WTC11 (cell line): ENCODE measurements at regions not wholly inside any gene's neighbourhood (a gene's known extent, or its start where the extent isn't known, plus 50 kb on each side); places are given as distances from the start of the nearest gene placed in this dataset.

ENCODE experiments used
- FOXK1 ChIP-seq: sonication (generic); formaldehyde crosslinking; IDR thresholded peaks from 2 replicates; pipeline ENCODE4 v1.8.0; 2022; ENCODE audit warnings: mild to moderate bottlenecking, moderate library complexity, missing genetic modification reagents
- MXD4 ChIP-seq: fragments of 250-450 bp; sonication (Bioruptor Pico); IDR thresholded peaks from 2 replicates; pipeline ENCODE4 v1.8.0; 2021; ENCODE audit warnings: mild to moderate bottlenecking, moderate library complexity, borderline replicate concordance
- NFYB ChIP-seq: sonication (generic); formaldehyde crosslinking; conservative IDR thresholded peaks from 2 replicates; pipeline ENCODE4 v1.8.0; 2022; ENCODE audit warnings: low read depth, missing genetic modification reagents
- TCF7 ChIP-seq: sonication (generic); formaldehyde crosslinking; IDR thresholded peaks from 2 replicates; pipeline ENCODE4 v1.8.0; 2022; ENCODE audit warnings: mild to moderate bottlenecking, low read depth, missing genetic modification reagents, moderate library complexity
- ZNF416 ChIP-seq: fragments of 250-450 bp; sonication (Bioruptor Pico); IDR thresholded peaks from 2 replicates; pipeline ENCODE4 v1.9.0; 2021; ENCODE audit warnings: mild to moderate bottlenecking, inconsistent platforms
- ZNF671 ChIP-seq: fragments of 250-450 bp; sonication (Bioruptor Pico); IDR thresholded peaks from 2 replicates; pipeline ENCODE4 v1.8.0; 2021; ENCODE audit warnings: mild to moderate bottlenecking
- TF ChIP-seq, protein P1 (sequence below): sonication (generic); formaldehyde crosslinking; IDR thresholded peaks from 2 replicates; pipeline ENCODE4 v1.8.0; 2023; ENCODE audit warnings: mild to moderate bottlenecking, missing genetic modification reagents
- TF ChIP-seq, protein P2 (sequence below): sonication (generic); formaldehyde crosslinking; IDR thresholded peaks from 2 replicates; pipeline ENCODE4 v1.8.1; 2023; ENCODE audit warnings: mild to moderate bottlenecking, moderate library complexity, missing genetic modification reagents
- TF ChIP-seq, protein P3 (sequence below): fragments of 200-600 bp; IDR thresholded peaks from 2 replicates; pipeline ENCODE4 v1.8.0; 2022; ENCODE audit warnings: antibody characterized with exemption
- TF ChIP-seq, protein P4 (sequence below): sonication (generic); formaldehyde crosslinking; IDR thresholded peaks from 2 replicates; pipeline ENCODE4 v1.8.0; 2022; ENCODE audit warnings: mild to moderate bottlenecking, missing genetic modification reagents
- TF ChIP-seq, protein P5 (sequence below): sonication (generic); formaldehyde crosslinking; conservative IDR thresholded peaks from 2 replicates; pipeline ENCODE4 v1.8.1; 2022; ENCODE audit warnings: mild to moderate bottlenecking, missing genetic modification reagents

DNA sequence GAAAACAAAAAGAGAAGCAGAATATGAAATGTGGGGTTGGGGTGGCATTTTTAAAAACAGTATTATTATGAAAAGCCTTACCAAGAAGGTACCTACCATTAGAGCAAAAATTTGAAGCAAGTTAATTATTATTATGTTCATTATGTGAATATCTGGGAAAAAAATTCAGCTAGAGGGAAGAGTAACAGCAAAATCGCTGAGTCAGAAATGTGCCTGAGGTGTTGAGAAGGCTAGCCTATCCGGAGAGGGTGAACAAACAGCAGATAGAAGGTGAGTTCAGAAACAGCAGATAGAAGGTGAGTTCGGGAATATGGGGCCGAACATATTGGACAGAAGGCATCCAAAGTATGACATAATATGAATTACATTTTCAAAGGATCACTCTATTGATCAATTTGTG lies 536.8 kb upstream of the ANO5 start:
- TF ChIP-seq, protein P1, sequence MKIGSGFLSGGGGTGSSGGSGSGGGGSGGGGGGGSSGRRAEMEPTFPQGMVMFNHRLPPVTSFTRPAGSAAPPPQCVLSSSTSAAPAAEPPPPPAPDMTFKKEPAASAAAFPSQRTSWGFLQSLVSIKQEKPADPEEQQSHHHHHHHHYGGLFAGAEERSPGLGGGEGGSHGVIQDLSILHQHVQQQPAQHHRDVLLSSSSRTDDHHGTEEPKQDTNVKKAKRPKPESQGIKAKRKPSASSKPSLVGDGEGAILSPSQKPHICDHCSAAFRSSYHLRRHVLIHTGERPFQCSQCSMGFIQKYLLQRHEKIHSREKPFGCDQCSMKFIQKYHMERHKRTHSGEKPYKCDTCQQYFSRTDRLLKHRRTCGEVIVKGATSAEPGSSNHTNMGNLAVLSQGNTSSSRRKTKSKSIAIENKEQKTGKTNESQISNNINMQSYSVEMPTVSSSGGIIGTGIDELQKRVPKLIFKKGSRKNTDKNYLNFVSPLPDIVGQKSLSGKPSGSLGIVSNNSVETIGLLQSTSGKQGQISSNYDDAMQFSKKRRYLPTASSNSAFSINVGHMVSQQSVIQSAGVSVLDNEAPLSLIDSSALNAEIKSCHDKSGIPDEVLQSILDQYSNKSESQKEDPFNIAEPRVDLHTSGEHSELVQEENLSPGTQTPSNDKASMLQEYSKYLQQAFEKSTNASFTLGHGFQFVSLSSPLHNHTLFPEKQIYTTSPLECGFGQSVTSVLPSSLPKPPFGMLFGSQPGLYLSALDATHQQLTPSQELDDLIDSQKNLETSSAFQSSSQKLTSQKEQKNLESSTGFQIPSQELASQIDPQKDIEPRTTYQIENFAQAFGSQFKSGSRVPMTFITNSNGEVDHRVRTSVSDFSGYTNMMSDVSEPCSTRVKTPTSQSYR (CRISPR knock-in tag) = no peak
- TF ChIP-seq, protein P2, sequence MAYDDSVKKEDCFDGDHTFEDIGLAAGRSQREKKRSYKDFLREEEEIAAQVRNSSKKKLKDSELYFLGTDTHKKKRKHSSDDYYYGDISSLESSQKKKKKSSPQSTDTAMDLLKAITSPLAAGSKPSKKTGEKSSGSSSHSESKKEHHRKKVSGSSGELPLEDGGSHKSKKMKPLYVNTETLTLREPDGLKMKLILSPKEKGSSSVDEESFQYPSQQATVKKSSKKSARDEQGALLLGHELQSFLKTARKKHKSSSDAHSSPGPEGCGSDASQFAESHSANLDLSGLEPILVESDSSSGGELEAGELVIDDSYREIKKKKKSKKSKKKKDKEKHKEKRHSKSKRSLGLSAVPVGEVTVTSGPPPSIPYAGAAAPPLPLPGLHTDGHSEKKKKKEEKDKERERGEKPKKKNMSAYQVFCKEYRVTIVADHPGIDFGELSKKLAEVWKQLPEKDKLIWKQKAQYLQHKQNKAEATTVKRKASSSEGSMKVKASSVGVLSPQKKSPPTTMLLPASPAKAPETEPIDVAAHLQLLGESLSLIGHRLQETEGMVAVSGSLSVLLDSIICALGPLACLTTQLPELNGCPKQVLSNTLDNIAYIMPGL = no peak
- TF ChIP-seq MXD4 (no peak), ZNF671 (CRISPR knock-in tag) (no peak), FOXK1 (no peak), NFYB (CRISPR knock-in tag) (no peak), ZNF416 (CRISPR knock-in tag) (no peak), TCF7 (CRISPR knock-in tag) (no peak)
- TF ChIP-seq, protein P3, sequence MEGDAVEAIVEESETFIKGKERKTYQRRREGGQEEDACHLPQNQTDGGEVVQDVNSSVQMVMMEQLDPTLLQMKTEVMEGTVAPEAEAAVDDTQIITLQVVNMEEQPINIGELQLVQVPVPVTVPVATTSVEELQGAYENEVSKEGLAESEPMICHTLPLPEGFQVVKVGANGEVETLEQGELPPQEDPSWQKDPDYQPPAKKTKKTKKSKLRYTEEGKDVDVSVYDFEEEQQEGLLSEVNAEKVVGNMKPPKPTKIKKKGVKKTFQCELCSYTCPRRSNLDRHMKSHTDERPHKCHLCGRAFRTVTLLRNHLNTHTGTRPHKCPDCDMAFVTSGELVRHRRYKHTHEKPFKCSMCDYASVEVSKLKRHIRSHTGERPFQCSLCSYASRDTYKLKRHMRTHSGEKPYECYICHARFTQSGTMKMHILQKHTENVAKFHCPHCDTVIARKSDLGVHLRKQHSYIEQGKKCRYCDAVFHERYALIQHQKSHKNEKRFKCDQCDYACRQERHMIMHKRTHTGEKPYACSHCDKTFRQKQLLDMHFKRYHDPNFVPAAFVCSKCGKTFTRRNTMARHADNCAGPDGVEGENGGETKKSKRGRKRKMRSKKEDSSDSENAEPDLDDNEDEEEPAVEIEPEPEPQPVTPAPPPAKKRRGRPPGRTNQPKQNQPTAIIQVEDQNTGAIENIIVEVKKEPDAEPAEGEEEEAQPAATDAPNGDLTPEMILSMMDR = no peak
- TF ChIP-seq, protein P4, sequence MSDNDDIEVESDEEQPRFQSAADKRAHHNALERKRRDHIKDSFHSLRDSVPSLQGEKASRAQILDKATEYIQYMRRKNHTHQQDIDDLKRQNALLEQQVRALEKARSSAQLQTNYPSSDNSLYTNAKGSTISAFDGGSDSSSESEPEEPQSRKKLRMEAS = no peak
- TF ChIP-seq, protein P5, sequence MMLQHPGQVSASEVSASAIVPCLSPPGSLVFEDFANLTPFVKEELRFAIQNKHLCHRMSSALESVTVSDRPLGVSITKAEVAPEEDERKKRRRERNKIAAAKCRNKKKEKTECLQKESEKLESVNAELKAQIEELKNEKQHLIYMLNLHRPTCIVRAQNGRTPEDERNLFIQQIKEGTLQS (CRISPR knock-in tag) = no peak
